NCI-H345 treated with DMSO at 0.1 percent for 48 hours (cell line): ENCODE measurements at regions not wholly inside any gene's neighbourhood (a gene's known extent, or its start where the extent isn't known, plus 50 kb on each side); places are given as distances from the start of the nearest gene placed in this dataset.

Source experiments
- DNase-seq: peaks from one replicate; lab custom pipeline; 2025; ENCODE audit not compliant: unreplicated experiment; lab: John Stamatoyannopoulos, UW

- DNase-seq: no peak
These were observed 103.4 kb downstream of the IL20RB start for GRCh38 chr3:137061186-137061585.

GRCh38 chr3:137062250-137062649 lies 104.5 kb downstream of the IL20RB start:
- DNase-seq: no peak

GRCh38 chr3:137065381-137065780 lies 107.6 kb downstream of the IL20RB start:
- no peak for DNase-seq

GRCh38 chr3:137066092-137066491 lies 108.3 kb downstream of the IL20RB start:
- no peak for DNase-seq

GRCh38 chr3:137071104-137071503 lies 113.3 kb downstream of the IL20RB start:
- no peak for DNase-seq

GRCh38 chr3:137075020-137075419 lies 117.2 kb downstream of the IL20RB start:
- DNase-seq: no peak

GRCh38 chr3:137078040-137078439 lies 120.3 kb downstream of the IL20RB start:
- DNase-seq: no peak

GRCh38 chr3:137079571-137079970 lies 121.8 kb downstream of the IL20RB start:
- DNase-seq: no peak

GRCh38 chr3:137081711-137082110 lies 123.9 kb downstream of the IL20RB start:
- DNase-seq: no peak

GRCh38 chr3:137082763-137083162 lies 125.0 kb downstream of the IL20RB start:
- DNase-seq: no peak

GRCh38 chr3:137083332-137083731 lies 125.5 kb downstream of the IL20RB start:
- DNase-seq: no peak

GRCh38 chr3:137084586-137084985 lies 126.8 kb downstream of the IL20RB start:
- DNase-seq: no peak

- DNase-seq: no peak
These were observed 139.6 kb downstream of the IL20RB start for GRCh38 chr3:137097386-137097785.

GRCh38 chr3:137097852-137098251 lies 140.1 kb downstream of the IL20RB start:
- no peak for DNase-seq

- DNase-seq: no peak
These were observed 141.8 kb downstream of the IL20RB start for GRCh38 chr3:137099364-137100219.

- no peak for DNase-seq
These were observed 142.5 kb downstream of the IL20RB start for GRCh38 chr3:137100326-137100725.

- no peak for DNase-seq
These were observed 146.0 kb downstream of the IL20RB start for GRCh38 chr3:137103739-137104138.

- peak; percentile 50 for DNase-seq
These were observed 147.6 kb downstream of the IL20RB start for GRCh38 chr3:137105277-137105977.

- DNase-seq: no peak
These were observed 148.9 kb downstream of the IL20RB start for GRCh38 chr3:137106612-137107240.

GRCh38 chr3:137108699-137109440 lies 151.1 kb downstream of the IL20RB start:
- DNase-seq: no peak

- no peak for DNase-seq
These were observed 152.7 kb downstream of the IL20RB start for GRCh38 chr3:137110392-137110996.
